DMS114 treated with DMSO at 0.1 percent for 48 hours (cell line): ENCODE measurements at regions not wholly inside any gene's neighbourhood (a gene's known extent, or its start where the extent isn't known, plus 50 kb on each side); places are given as distances from the start of the nearest gene placed in this dataset.
"Not testable (repeated sequence)": the region's sequence is repeated elsewhere in the genome, so short reads cannot be mapped to it uniquely, and the experiment has no call there.

ENCODE experiments used
- DNase-seq: peaks from one replicate; lab custom pipeline; 2025; ENCODE audit not compliant: unreplicated experiment; lab: John Stamatoyannopoulos, UW

GRCh38 chr3:152578769-152579168 is 256.2 kb upstream of the P2RY1 start:
- DNase-seq, result no peak

GRCh38 chr3:152581951-152582350 is 253.0 kb upstream of the P2RY1 start:
- DNase-seq, result no peak

GRCh38 chr3:152583963-152584362 is 251.0 kb upstream of the P2RY1 start:
- DNase-seq, result no peak

GRCh38 chr3:152586974-152587373 is 248.0 kb upstream of the P2RY1 start:
- no peak for DNase-seq

GRCh38 chr3:152587861-152588260 is 247.1 kb upstream of the P2RY1 start:
- no peak for DNase-seq

GRCh38 chr3:152589644-152590043 is 245.3 kb upstream of the P2RY1 start:
- no peak for DNase-seq

- no peak for DNase-seq
Measured at GRCh38 chr3:152591515-152591914, 243.4 kb upstream of the P2RY1 start.

- DNase-seq, result no peak
Measured at GRCh38 chr3:152593242-152593641, 241.7 kb upstream of the P2RY1 start.

- no peak for DNase-seq
Measured at GRCh38 chr3:152595975-152596821, 238.7 kb upstream of the P2RY1 start.

- DNase-seq, result not testable (repeated sequence)
Measured at GRCh38 chr3:152596832-152597231, 238.1 kb upstream of the P2RY1 start.

GRCh38 chr3:152606146-152606545 is 228.8 kb upstream of the P2RY1 start:
- DNase-seq, result no peak

- DNase-seq, result no peak
Measured at GRCh38 chr3:152607179-152607578, 227.8 kb upstream of the P2RY1 start.

GRCh38 chr3:152608696-152609594 is 226.0 kb upstream of the P2RY1 start:
- no peak for DNase-seq

GRCh38 chr3:152609891-152610290 is 225.0 kb upstream of the P2RY1 start:
- DNase-seq, result no peak

- no peak for DNase-seq
Measured at GRCh38 chr3:152610622-152611021, 224.3 kb upstream of the P2RY1 start.

GRCh38 chr3:152611905-152612304 is 223.0 kb upstream of the P2RY1 start:
- no peak for DNase-seq

GRCh38 chr3:152613851-152614250 is 221.1 kb upstream of the P2RY1 start:
- DNase-seq, result no peak

GRCh38 chr3:152615681-152616080 is 219.2 kb upstream of the P2RY1 start:
- DNase-seq, result no peak

GRCh38 chr3:152617609-152618008 is 217.3 kb upstream of the P2RY1 start:
- no peak for DNase-seq

- DNase-seq, result no peak
Measured at GRCh38 chr3:152618529-152618928, 216.4 kb upstream of the P2RY1 start.

GRCh38 chr3:152619691-152620090 is 215.2 kb upstream of the P2RY1 start:
- no peak for DNase-seq

GRCh38 chr3:152620395-152620794 is 214.5 kb upstream of the P2RY1 start:
- no peak for DNase-seq
